GM04503 (cell line): ENCODE measurements at regions not wholly inside any gene's neighbourhood (a gene's known extent, or its start where the extent isn't known, plus 50 kb on each side); places are given as distances from the start of the nearest gene placed in this dataset.
"Not testable (repeated sequence)": the region's sequence is repeated elsewhere in the genome, so short reads cannot be mapped to it uniquely, and the experiment has no call there.

Experiments used
- DNase-seq: peaks from one replicate; pipeline ENCODE4 v3.0.0-alpha.2; 2012; ENCODE audit warnings: low read depth

GRCh38 chr9:78172610-78173009, 63.3 kb upstream of the CEP78 start:
- not testable (repeated sequence) for DNase-seq

GRCh38 chr9:78171651-78172050, 64.2 kb upstream of the CEP78 start:
- DNase-seq: no peak

DNA sequence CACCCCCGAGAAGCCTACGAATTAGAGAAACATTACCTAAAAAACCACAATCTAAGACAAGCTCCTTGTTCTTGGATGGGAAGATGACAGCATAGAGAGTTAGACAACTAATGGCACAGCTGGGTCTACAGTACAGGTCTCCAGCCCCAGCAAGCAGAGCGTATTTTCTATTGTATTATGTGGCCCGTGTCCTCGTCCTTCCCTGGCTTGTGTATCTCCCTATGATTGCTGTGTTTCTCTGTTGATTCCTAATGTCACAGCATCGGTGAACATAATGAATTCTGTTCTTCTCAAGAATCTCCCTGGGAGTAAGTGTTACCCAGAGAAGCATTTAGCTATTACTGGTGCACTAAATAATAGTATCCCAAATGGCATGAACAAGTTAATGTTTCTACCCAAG, 66.8 kb upstream of the CEP78 start:
- DNase-seq: no peak

DNA sequence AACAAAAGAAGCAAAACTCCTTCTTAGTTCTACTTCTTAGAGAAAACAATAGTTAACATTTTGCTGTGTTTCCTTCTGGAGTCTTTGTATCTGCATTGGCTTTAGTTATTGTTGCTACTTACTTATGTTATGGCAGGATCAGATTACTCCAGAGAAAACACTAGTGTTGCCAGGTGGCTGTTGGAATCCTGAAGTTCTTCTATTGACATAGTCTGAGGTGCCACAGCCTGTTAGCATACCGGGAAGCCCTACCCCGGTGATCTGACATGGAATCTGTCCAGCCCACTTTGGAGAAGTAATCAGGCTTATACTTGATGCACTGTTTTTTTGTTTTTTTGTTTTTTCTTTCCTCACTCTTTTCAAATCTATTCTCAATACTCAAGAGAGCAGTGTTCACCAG, 68.5 kb upstream of the CEP78 start:
- no peak for DNase-seq

DNA sequence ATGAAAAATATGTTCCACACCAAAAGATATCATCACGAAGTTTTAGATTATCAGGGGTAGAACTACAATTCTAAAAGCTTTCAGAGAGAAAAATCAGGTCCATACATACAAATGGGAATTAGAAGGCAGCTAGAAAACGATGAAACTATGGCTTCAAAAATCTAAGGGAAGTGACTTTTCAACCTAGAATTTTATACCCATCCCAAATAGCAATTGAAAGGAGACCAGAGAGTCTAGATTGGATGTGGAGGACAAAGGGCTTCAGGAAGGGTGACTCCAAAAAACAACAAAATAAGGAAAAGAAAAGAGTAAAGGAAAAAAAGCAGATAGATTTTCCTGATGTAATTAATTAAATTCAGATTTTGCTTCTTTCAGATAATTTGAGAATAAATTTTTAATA, 72.0 kb upstream of the CEP78 start:
- no peak for DNase-seq

GRCh38 chr9:78158286-78158685, 77.6 kb upstream of the CEP78 start:
- no peak for DNase-seq

- no peak for DNase-seq
These were observed 84.9 kb upstream of the CEP78 start for GRCh38 chr9:78150983-78151356.

DNA sequence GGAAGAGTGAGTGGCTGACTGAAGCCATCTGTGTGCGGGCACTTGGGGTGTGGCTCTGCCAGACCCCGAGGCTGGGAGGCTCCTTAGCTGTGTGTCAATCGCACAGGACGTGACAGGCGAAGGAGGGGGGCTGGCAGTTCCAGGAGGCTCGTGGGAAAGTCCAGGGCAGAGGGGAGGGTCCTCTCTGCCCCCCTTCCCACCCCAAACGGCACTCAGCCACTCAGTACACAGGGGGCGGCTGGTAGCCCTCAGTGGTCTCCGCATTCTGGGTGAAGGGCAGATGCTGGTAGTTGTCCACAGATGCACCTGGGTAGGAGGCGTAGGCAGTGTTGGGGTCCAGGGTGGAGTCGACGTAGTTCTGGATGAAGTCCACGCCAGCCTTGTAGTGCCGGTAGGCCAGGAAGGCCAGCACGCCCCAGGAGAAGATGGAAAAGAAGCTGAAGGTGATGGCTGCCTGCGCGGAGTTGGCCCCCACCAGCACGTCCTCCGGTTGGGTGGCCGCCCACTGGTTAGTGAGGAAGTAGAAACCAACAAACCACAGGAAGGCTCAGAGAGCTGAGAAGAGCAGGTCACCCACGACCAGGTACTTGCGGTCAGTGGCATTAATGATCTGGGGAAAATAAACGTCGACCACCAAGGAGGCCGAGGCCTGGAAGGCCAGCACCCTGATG, 85.4 kb upstream of the CEP78 start:
- no peak for DNase-seq

GRCh38 chr9:78149702-78150291, 86.1 kb upstream of the CEP78 start:
- no peak for DNase-seq

- DNase-seq: no peak
These were observed 89.6 kb upstream of the CEP78 start for GRCh38 chr9:78146241-78146640.

- peak; percentile 13 for DNase-seq
These were observed 91.1 kb upstream of the CEP78 start for GRCh38 chr9:78144663-78145377.

- no peak for DNase-seq
These were observed 91.9 kb upstream of the CEP78 start for GRCh38 chr9:78144008-78144381.

- no peak for DNase-seq
These were observed 92.4 kb upstream of the CEP78 start for GRCh38 chr9:78143281-78144007.

- not testable (repeated sequence) for DNase-seq
These were observed 93.6 kb upstream of the CEP78 start for GRCh38 chr9:78142264-78142663.

DNA sequence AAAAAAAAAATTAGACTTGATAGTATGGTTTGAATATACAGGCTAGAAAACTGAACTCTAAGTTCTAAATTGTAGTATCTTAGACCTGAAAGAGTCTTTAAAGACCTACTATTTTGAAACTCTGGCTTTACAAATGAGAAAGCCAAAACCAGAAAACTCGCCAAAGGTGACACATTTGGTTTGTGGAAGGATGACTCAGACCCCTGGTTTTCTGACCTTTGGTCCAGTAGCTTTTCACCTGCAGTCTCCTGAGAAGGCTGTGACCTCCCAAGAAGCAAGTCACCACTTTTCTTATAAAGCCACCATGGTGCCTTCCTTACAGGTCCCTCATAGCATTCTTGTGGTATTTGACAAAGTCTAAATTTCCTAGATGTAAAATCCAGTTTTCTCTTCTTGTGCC, 102.1 kb upstream of the CEP78 start:
- no peak for DNase-seq

DNA sequence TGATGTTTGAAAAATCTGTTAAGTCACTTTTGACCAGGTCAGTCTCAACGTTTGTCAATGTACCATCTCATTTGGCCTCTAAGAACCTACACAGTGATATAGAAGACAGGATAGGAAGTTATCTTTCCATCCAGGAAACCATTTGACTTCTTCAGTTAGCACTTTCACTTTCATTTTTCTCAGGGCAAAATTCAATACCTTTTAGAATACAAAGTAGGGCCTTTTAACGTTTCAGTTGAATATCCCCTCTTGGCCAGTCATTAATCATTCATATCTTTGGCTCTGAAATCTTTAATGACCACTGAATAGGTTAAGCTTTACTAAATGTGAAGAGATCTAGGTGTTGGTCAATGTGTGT, 101.1 kb upstream of the GNAQ start:
- no peak for DNase-seq

GRCh38 chr9:78131969-78132700, 100.5 kb upstream of the GNAQ start:
- no peak for DNase-seq

- no peak for DNase-seq
These were observed 99.2 kb upstream of the GNAQ start for GRCh38 chr9:78130853-78131252.

- DNase-seq: no peak
These were observed 98.4 kb upstream of the GNAQ start for GRCh38 chr9:78130004-78130403.

DNA sequence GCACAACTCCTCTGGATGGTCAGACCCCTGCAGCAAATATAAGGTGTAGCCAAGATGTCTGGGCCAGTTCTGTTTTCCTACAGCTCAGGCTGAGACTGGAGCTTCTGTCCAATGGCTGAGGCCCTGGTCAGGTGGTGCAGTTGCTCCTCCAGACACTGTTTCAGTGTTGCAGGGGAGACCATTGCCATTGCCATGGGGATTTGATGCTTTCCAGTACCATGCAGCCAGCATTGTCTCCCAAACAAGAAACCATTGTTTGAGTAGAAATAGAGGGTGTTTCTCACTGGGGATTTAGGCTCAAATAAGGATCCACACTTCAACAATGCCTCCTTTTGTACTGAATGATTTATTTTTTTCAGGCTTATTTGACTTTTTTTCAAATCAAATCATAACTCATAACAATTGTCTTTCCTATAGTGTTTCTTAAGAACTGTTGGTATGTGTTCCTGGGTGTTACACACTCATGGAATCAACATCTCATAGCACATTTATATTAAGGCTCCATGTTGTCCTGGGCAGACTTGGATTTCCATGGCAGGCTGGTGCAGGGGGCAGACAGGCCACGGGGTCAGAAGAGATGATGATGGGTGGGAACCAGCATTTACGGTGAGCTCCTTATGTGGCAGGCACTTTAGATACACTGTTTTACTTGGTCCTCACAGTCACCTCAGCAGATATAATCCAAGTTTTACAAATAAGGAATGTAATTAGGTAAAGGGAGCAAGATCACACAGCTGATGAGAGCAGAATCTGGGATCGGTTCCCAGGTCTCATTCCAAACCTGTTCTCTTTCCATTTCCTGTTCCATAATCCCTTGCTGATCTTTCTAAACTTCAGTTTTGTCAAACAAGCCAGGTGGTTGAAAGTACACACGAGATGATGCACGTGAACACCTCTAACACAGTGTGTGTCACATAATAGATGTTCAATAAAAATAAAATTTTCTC, 95.9 kb upstream of the GNAQ start:
- no peak for DNase-seq

GRCh38 chr9:78123808-78124207, 92.2 kb upstream of the GNAQ start:
- DNase-seq: no peak
